SKM-1 (cell line): ENCODE measurements at regions not wholly inside any gene's neighbourhood (a gene's known extent, or its start where the extent isn't known, plus 50 kb on each side); places are given as distances from the start of the nearest gene placed in this dataset.
"Not testable (repeated sequence)": the region's sequence is repeated elsewhere in the genome, so short reads cannot be mapped to it uniquely, and the experiment has no call there.

Experiments used
- DNase-seq: peaks from one replicate; lab custom pipeline; 2025; ENCODE audit not compliant: unreplicated experiment; lab: John Stamatoyannopoulos, UW

DNA sequence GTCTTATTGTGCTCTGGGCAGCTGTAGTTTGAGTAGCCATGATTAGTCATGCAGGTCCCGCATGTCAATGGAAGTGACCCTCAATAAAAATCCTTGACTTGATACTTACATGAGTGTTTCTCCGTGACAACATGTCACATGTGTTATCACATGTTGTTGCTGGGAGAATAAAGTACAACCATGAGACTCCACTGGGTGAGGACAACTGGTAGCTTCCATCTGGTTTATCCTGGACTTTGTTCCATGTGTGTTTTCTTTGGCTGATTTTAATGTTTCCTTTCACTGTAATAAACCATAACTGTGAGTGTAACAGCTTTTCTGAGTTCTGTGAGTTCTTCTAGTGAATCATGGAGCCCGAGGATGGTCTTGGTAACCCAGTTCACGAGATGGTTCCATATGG is 63.1 kb upstream of the NDN start:
- no peak for DNase-seq

DNA sequence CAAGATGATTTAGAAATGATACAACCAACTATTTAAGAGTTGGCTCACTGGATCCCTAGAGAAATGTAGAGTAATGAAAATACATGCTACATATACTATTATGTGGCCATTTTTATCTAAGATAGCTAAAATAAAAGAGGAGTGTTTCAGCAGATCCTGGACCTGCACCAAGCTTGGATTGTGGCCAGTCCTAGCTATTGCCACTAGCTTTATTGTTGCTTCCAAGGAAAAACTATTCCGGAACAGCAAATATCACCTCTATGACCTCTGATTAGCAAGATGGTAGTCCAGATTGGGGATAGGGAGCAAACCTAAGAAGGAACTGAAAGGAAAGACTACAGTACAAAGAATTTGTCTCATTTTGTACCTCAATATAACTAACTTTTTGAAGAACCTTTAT is 63.7 kb upstream of the NDN start:
- DNase-seq, result no peak

GRCh38 chr15:23753248-23753647 is 66.1 kb upstream of the NDN start:
- DNase-seq, result no peak

DNA sequence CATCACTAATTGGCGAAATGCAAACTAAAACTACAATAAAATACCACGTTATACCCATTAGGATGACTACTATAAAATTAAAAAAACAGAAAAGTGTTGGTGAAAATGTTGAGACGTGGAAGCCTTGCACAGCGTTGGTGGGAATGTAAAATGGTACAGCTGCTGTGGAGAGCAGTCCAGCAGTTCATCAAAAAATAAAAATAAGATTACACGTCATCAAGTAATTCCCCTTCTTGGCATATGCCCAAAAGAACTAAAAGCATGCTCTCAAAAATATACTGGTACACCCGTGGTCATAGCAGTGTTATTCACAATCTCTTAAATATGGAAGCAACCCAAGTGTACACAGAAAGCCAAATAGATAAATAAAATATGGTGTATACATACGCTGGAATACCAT is 71.8 kb upstream of the NDN start:
- no peak for DNase-seq

- no peak for DNase-seq
Measured at GRCh38 chr15:23760024-23760423, 72.9 kb upstream of the NDN start.

GRCh38 chr15:23761386-23761785 is 74.3 kb upstream of the NDN start:
- no peak for DNase-seq

DNA sequence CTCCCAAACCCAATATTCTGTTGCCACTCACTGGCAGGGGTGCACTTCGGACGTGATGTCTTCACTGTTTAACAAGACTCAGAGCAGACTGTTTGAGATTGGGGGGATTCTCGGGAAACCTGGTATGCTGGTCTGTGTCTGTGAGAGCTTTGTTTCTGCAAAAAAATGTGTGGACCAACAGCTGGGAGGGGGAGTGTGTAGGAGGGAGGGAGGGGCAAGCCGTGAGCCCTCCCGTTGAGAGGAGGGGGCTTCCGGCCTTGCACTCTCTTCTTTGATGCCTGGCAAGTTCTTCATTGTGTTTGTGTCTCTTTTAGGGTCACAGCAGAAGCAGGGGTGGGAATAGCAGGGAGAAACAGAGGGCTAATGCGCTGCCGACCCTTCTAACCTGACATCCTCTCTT is 74.9 kb upstream of the NDN start:
- DNase-seq, result no peak

DNA sequence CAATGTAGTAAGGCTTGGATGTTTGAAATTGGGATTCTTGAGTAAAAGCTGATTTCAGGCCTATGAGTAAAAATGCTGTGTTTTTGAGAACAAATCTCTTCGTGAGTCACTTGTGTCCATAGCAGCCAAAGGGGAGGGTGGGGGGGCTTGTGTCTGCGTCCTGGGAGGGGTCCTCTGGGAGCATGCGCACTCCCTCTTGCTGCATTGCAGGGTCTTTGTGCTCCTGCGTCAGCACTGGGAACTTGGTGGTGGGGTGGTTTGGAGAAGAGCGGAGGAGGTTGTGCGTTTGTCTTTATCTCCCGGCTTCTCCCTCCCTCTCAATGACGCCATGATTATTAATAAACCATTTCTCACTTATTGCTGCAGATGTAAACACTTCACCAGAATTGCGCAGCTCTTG is 75.9 kb upstream of the NDN start:
- no peak for DNase-seq

DNA sequence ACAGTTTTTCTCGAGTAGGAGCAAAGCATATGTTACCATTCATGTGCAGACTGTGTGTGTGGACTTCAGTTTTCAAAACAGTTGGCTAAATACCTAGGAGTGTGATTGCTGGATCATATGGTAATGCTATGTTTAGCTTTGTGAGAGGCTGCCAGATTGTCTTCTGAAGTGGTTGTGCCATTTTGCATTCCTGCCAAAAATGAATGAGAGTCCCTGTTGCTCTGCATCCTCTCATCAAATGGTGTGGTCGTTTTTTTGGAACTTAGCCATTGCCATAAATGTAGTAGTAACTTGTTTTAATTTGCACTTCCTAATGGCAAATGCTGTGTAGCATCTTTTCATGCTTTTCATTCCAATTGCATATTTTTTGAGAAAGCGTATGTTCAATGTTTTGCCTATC is 77.2 kb upstream of the NDN start:
- no peak for DNase-seq

DNA sequence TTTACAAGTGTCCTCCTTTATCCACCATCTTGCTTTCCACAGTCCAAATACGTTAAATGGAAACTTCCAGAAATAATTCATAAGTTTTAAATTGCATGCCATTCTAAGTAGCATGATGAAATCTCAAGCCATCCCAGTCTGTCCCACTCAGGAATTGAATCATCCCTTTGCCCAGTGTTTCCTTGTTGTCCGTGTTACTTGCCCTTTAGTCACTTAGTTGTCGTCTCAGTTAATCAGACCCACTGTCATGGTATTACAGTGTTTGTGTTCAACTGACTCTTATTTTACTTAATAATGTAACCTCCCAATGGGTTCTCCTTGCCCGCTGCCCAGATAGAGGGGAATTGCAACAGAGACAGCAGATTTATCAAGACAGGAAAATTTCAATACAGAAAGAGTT is 77.6 kb upstream of the NDN start:
- no peak for DNase-seq

DNA sequence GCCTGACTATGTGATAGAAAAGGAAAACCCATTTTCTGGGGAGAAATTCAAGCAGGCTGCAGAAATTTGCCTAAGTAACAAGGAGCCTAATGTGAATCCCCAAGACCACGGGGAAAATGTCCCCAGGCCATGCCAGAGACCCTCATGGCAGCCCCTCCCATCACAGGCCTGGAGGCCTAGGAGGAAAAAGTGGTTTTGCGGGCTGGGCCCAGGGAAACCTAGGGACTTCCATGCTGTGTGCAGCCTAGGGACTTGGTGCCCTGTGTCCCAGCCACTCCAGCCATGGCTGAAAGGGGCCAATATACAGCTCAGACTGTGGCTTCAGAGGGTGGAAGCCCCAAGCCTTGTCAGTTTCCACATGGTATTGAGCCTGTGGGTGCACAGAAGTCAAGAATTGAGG is 79.7 kb upstream of the NDN start:
- not testable (repeated sequence) for DNase-seq

- DNase-seq, result no peak
Measured at GRCh38 chr15:23773093-23773492, 86.0 kb upstream of the NDN start.

DNA sequence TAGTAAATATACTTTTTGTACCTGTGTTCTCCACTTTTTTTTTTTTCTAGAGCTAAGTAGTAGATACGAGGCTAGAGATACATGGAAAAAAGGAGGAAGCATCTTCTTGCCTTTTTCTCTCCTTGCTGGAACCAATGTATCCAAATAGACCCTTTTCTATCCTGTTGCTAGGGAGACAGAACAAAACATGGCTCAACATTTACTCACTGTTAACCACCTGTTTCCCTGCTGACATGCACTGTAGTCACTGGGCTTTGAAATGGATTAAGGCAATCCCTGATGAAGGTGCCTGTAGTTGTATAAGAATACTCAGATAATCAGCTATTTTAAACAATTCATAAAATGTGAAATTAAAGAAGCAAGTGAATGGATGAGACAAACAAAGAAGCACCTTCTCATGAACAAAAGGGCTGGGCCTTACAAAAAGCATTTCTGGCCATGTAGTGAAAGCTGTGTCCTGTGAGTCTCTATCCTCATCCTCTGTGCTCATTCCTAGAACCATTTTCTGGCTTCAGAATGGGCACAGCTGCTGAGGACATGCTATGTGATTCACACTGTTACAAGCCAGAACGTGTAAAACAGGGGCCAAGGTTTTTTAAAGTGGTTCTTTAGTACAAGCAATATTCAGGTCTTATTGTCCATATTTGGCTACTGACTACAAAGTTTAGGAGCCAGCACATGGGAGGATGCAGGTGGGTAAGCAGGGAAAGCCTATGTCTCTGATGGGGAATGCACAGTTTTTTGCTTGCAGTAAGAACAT is 100.4 kb upstream of the NDN start:
- DNase-seq, result no peak

GRCh38 chr15:23793191-23793680 is 106.1 kb upstream of the NDN start:
- no peak for DNase-seq

DNA sequence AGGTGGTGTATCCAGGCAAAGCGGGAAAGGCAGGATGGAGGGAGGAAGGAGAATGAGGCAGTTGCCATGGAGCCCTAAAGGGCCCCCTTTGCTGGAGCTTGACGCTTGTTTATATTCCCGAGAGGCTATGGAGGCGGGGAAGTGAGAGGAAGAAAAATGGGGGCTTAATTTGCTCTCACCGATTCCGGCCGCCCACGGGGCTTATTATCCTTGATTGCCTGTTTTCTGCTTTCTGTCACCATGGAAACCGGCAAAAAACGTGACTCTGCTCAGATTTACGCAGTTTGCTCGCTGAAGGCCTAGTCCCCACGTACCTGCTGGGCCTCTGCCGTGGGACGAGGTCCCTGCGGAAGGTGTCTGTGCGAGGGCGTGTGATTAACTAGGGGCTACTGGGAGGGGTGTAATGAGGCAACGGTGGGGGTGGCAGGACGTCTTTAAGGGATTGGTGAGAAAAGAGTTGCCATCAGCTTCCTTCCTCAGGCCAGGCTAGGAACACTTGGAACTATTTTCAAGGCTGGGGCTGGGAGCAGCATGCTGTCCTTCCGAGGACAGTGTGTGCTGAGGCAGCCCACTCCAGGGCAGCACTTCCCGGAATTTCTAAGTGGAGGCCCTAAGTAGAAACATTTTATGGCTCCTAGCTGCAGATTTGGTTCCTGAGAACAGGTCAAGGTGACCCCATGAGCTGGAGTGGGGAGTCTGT is 110.8 kb upstream of the NDN start:
- DNase-seq, result no peak

GRCh38 chr15:23801881-23802280 is 114.8 kb upstream of the NDN start:
- DNase-seq, result no peak

DNA sequence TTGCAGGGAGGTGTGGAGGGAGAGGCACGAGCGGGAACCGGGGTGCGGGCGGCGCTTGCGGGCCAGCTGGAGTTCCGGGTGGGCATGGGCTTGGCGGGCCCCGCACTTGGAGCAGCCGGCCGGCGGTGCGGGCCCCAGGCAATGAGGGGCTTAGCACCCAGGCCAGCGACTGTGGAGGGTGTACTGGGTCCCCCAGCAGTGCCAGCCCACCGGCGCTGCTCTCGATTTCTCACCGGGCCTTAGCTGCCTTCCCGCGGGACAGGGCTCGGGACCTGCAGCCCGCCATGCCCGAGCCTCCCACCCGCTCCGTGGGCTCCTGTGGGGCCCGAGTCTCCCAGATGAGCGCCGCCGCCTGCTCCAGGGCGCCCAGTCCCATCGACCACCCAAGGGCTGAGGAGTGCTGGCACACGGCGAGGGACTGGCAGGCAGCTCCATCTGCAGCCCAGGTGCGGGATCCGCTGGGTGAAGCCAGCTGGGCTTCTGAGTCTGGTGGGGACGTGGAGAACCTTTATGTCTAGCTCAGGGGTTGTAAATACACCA is 115.9 kb upstream of the NDN start:
- DNase-seq, result not testable (repeated sequence)

DNA sequence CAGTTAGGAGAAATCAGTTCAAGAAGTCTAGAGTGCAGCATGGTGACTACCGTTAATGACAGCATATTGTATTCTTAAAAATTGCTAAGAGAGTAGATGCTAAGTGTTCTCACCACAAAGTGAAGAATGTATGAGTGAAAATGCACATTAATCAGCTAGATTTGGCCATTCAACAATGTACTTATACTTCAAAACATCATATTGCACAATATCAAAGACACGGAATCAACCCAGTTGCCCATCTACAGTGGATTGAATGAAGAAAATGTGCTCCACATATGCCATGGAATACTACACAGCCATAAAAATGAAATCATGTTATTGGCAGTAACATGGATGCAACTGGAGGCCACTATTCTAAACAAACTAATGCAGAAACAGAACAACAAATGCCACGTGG is 119.9 kb upstream of the NDN start:
- DNase-seq, result no peak

DNA sequence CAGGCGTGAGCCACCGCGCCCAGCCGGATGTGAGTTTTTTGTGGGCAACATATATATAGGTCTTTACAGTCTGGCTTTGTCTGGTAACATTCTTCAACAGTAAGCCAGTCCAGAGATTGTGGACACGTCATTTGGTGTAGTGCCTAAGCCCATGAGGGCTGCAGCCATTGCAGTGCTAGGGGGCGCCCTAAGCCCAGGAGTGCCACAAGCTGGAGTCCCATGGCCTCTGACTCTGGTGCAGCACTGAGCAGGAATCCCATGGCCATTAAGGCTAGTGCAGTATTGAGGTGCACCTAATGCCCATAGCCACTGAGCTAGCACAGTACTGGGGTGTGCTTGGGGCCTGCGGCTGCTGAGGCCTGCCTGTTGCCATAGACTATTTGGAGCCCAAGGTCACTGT is 136.4 kb upstream of the NDN start:
- DNase-seq, result no peak

DNA sequence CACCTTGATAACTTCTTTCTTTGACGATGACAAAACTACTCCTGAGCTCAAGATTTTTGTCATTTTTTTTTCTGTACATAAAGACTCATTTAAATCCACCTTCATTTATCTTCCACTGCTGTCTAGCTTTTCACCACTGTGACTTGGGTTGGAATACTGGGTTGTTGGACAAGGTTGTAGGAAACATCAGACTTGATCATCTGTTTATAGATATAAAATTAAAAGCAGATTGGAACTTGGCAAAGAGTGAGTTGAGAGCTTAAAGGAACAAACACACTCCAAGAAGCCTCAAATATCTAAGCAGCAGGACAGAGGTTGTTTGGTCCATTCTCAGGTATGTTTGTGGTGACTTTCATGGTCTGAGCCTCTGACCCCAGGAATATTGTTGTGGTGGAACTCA is 141.7 kb upstream of the NDN start:
- DNase-seq, result no peak

DNA sequence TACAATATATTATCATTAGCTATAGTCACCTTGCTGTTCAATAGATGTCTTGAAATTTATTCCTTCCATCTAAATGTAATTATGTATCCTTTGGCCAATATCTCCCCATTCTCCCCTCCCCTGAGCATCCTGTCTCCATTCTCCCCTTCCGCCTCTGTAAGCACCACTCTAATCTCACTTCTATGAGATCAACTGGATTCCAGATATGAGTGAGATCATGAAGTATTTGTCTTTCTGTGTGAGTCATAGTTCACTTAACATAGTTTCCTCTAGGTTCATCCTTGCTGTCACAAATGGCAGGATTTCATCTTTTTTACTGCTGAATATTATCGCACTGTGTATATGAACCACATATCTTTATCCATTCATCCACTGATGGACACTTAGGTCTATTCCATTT is 148.8 kb upstream of the NDN start:
- no peak for DNase-seq

DNA sequence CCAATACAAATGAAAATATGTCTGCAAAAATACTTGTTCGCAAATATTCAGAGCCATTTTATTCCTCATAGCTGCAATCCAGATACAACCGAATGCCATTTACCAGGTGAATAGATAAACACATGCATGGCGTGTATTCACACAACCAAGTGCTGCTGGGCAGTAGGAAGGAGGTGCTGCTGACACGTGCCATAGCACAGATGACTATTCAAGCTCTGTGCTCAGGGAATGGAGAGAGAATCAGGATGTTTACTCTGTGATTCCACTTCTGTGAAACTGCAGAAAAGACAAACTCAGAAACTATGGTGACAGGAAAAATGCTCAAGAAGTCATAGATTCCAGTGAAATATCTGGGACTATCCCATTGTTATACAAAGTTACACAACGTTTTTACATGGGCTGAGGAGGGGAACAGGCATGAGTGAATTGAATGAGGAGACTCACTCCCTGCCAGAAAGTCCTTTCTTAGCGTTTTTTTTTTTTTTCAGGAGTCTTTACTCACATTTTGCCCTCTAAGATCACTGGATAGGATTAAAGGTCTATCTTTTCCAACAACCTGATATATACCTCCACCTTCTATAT is 152.9 kb upstream of the NDN start:
- DNase-seq, result no peak
